ENCODE measurements at regions not wholly inside any gene's neighbourhood (a gene's known extent, or its start where the extent isn't known, plus 50 kb on each side); places are given as distances from the start of the nearest gene placed in this dataset.

DNA sequence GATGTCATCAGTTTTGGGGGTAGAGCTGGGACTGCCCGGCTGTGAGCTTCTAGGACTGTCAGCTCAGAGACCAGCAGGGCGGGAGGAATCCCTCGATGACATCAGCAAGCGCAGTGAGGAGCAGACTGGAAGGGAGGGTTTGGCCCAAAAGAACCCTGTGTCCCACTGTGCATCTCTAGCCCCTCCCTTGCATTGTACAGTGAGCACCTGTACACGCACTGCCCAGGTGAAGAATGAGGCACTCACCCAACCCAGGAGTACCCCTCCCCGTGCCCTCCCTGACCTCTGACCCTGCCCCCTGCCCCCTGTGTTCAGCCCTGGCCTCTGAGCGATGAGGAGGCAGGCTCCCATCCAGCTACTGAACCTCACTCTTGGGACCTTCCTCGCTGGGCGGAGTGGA is 92.9 kb downstream of the HMX1 start:
- peaks cover 0 to 5% (median 0%) of the 10 kb centered on the region in 7 donors for H3K9me3 Mint-ChIP-seq
- Histone ChIP-seq H3K4me3 (replicated peaks in 1 of 3; ENCODE audit: low read depth in 2 of 3, low read length in 3 of 3) (no peak overlapping the region), H3K27me3 (ENCODE audit: control insufficient read depth in 2 of 2, insufficient read depth in 2 of 2, low read length in 2 of 2) (no peaks in the 10 kb centered on the region), H3K9me3 (replicated peaks in 1 of 2; ENCODE audit: control insufficient read depth in 1 of 2, insufficient read depth in 1 of 2, low read length in 2 of 2) (no peaks in the 10 kb centered on the region), H3K4me2 (replicated peaks; ENCODE audit: extremely low read depth, low read length, poor library complexity, severe bottlenecking) (no peak overlapping the region), H2AFZ (ENCODE audit: insufficient read depth, low read depth, low read length, poor library complexity, severe bottlenecking) (no peak overlapping the region), H3K9ac (ENCODE audit: insufficient read depth, low read length, poor library complexity, severe bottlenecking) (no peak overlapping the region), H3K27ac (ENCODE audit: low read depth in 1 of 2, low read length in 2 of 2) (no peak overlapping the region), H3K36me3 (replicated peaks in 1 of 2; ENCODE audit: control insufficient read depth in 1 of 2, insufficient read depth in 2 of 2, low read length in 2 of 2) (no peaks in the 10 kb centered on the region), H3K4me1 (ENCODE audit: control insufficient read depth in 1 of 2, insufficient read depth in 2 of 2, low read length in 2 of 2) (no peaks in the 10 kb centered on the region), H3K79me2 (ENCODE audit: insufficient read depth, low read length) (no peaks in the 10 kb centered on the region), H4K20me1 (ENCODE audit: insufficient read depth, low read length) (no peaks in the 10 kb centered on the region)
- H3K4me3 Mint-ChIP-seq = no peak overlapping the region
- no peaks in the 10 kb centered on the region for H3K36me3 Mint-ChIP-seq
- intact Hi-C loops (cut with micrococcal nuclease) = no loop called here
- no peak overlapping the region for H3K27ac Mint-ChIP-seq
- H3K27me3 Mint-ChIP-seq (ENCODE audit: low read depth in 3 of 3) = peaks cover 0 to 7% (median 2%) of the 10 kb centered on the region in 3 donors
- TF ChIP-seq, protein P1, sequence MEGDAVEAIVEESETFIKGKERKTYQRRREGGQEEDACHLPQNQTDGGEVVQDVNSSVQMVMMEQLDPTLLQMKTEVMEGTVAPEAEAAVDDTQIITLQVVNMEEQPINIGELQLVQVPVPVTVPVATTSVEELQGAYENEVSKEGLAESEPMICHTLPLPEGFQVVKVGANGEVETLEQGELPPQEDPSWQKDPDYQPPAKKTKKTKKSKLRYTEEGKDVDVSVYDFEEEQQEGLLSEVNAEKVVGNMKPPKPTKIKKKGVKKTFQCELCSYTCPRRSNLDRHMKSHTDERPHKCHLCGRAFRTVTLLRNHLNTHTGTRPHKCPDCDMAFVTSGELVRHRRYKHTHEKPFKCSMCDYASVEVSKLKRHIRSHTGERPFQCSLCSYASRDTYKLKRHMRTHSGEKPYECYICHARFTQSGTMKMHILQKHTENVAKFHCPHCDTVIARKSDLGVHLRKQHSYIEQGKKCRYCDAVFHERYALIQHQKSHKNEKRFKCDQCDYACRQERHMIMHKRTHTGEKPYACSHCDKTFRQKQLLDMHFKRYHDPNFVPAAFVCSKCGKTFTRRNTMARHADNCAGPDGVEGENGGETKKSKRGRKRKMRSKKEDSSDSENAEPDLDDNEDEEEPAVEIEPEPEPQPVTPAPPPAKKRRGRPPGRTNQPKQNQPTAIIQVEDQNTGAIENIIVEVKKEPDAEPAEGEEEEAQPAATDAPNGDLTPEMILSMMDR (IDR thresholded peaks at IDR 0.05) = no peak
- WGBS (ENCODE audit: insufficient coverage) = 90% methylated on average over 3 of the region's 9 CpGs
- no peak for DNase-seq
- no peaks in the 10 kb centered on the region for H3K4me1 Mint-ChIP-seq

DNA sequence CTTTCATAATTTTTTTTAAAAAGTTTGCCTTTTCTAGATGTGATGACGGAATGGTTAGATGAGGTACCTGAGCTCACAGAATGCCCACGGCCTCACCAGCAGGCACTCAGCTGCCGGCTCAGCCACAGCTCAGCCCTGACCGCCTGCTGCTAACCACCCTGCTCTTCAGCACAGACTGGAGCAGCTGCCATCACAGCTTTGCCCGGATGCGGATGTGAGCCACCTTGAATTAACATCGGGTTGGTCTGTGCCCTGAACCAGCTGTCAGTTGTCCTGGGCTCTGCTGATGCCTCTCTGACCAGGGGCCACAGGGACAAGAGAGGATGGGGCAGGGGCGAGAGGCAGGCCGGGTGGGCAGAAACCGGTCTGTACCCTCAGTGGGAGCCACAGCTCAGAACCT is 93.3 kb downstream of the HMX1 start:
- no peaks in the 10 kb centered on the region for H3K9me3 ChIP-seq (replicated peaks in 1 of 2; ENCODE audit: control insufficient read depth in 1 of 2, insufficient read depth in 1 of 2, low read length in 2 of 2)
- peaks cover 0 to 3% (median 0%) of the 10 kb centered on the region in 7 donors for H3K9me3 Mint-ChIP-seq
- H3K27me3 Mint-ChIP-seq (ENCODE audit: low read depth in 3 of 3) = peaks cover 0 to 4% (median 2%) of the 10 kb centered on the region in 3 donors
- TF ChIP-seq, protein P1 (IDR thresholded peaks at IDR 0.05) = no peak
- H3K4me1 Mint-ChIP-seq = no peaks in the 10 kb centered on the region
- intact Hi-C loops (cut with micrococcal nuclease) = no loop called here
- H3K27me3 ChIP-seq (ENCODE audit: control insufficient read depth in 2 of 2, insufficient read depth in 2 of 2, low read length in 2 of 2) = no peaks in the 10 kb centered on the region
- H3K4me1 ChIP-seq (ENCODE audit: control insufficient read depth in 1 of 2, insufficient read depth in 2 of 2, low read length in 2 of 2) = no peaks in the 10 kb centered on the region
- H3K9ac ChIP-seq (ENCODE audit: insufficient read depth, low read length, poor library complexity, severe bottlenecking) = no peak overlapping the region
- H2AFZ ChIP-seq (ENCODE audit: insufficient read depth, low read depth, low read length, poor library complexity, severe bottlenecking) = no peak overlapping the region
- H4K20me1 ChIP-seq (ENCODE audit: insufficient read depth, low read length) = no peaks in the 10 kb centered on the region
- WGBS (ENCODE audit: insufficient coverage) = 89% methylated on average over 9 of the region's 10 CpGs
- H3K4me3 Mint-ChIP-seq = no peak overlapping the region
- H3K27ac ChIP-seq (ENCODE audit: low read depth in 1 of 2, low read length in 2 of 2) = no peak overlapping the region
- H3K79me2 ChIP-seq (ENCODE audit: insufficient read depth, low read length) = no peaks in the 10 kb centered on the region
- H3K4me2 ChIP-seq (replicated peaks; ENCODE audit: extremely low read depth, low read length, poor library complexity, severe bottlenecking) = no peak overlapping the region
- no peak for DNase-seq
- no peak overlapping the region for H3K27ac Mint-ChIP-seq
- H3K36me3 ChIP-seq (replicated peaks in 1 of 2; ENCODE audit: control insufficient read depth in 1 of 2, insufficient read depth in 2 of 2, low read length in 2 of 2) = no peaks in the 10 kb centered on the region
- no peak overlapping the region for H3K4me3 ChIP-seq (replicated peaks in 1 of 3; ENCODE audit: low read depth in 2 of 3, low read length in 3 of 3)
- H3K36me3 Mint-ChIP-seq = no peaks in the 10 kb centered on the region
